ENCODE measurements at regions not wholly inside any gene's neighbourhood (a gene's known extent, or its start where the extent isn't known, plus 50 kb on each side); places are given as distances from the start of the nearest gene placed in this dataset.

GRCh38 chr3:73215901-73216300 is 154.4 kb downstream of the EBLN2 start:
- H3K27me3 ChIP-seq (ENCODE audit: insufficient read depth, low read length), result no peaks in the 10 kb centered on the region
- H4K91ac ChIP-seq (ENCODE audit: insufficient read length, low read depth, low read length), result no peak overlapping the region
- no CpG with 5 or more reads among the region's 4 CpGs for WGBS (ENCODE audit: extremely low coverage, insufficient read length, low lambda C conversion rate)
- no peaks in the 10 kb centered on the region for H3K79me2 ChIP-seq (ENCODE audit: insufficient read depth, low read length)
- H3K9me3 ChIP-seq (ENCODE audit: control insufficient read depth, low read depth, low read length), result no peaks in the 10 kb centered on the region
- Mint-ChIP-seq H3K36me3 (ENCODE audit: insufficient read depth in 1 of 3, low read depth in 3 of 3) (no peaks in the 10 kb centered on the region), H3K9me3 (no peaks in the 10 kb centered on the region), H3K27ac (no peak overlapping the region), H3K4me1 (no peaks in the 10 kb centered on the region), H3K4me3 (no peak overlapping the region), H3K27me3 (ENCODE audit: low read depth) (no peaks in the 10 kb centered on the region; the same call in none of the 2 replicates)
- no peaks in the 10 kb centered on the region for H4K20me1 ChIP-seq (ENCODE audit: control insufficient read depth, insufficient read depth, insufficient read length)
- no peak overlapping the region for H2AFZ ChIP-seq (ENCODE audit: low read length)
- H3K18ac ChIP-seq (ENCODE audit: insufficient read length, low read depth, low read length), result no peak overlapping the region
- no peak overlapping the region for H2AK5ac ChIP-seq (ENCODE audit: insufficient read length, low read length)
- no peak overlapping the region for H2BK120ac ChIP-seq (ENCODE audit: low read depth, low read length, poor library complexity, severe bottlenecking)
- H3K56ac ChIP-seq (ENCODE audit: insufficient read length, low read depth, low read length), result no peak overlapping the region
- no peak overlapping the region for H3K9ac ChIP-seq (ENCODE audit: extremely low read depth, insufficient read length, low read length)
- no peak for DNase-seq
- no peak overlapping the region for H3K14ac ChIP-seq (ENCODE audit: insufficient read depth, low read length)
- H3T11ph ChIP-seq (ENCODE audit: low read length), result no peak overlapping the region
- H3K4ac ChIP-seq (ENCODE audit: low read depth, low read length), result no peak overlapping the region
- H2BK15ac ChIP-seq (ENCODE audit: low read depth, low read length), result no peak overlapping the region
- no peak overlapping the region for H3K4me2 ChIP-seq (ENCODE audit: insufficient read depth, insufficient read length, low read length)
- H2BK5ac ChIP-seq (ENCODE audit: insufficient read length, low read length), result no peak overlapping the region
- TF ChIP-seq, protein P1, sequence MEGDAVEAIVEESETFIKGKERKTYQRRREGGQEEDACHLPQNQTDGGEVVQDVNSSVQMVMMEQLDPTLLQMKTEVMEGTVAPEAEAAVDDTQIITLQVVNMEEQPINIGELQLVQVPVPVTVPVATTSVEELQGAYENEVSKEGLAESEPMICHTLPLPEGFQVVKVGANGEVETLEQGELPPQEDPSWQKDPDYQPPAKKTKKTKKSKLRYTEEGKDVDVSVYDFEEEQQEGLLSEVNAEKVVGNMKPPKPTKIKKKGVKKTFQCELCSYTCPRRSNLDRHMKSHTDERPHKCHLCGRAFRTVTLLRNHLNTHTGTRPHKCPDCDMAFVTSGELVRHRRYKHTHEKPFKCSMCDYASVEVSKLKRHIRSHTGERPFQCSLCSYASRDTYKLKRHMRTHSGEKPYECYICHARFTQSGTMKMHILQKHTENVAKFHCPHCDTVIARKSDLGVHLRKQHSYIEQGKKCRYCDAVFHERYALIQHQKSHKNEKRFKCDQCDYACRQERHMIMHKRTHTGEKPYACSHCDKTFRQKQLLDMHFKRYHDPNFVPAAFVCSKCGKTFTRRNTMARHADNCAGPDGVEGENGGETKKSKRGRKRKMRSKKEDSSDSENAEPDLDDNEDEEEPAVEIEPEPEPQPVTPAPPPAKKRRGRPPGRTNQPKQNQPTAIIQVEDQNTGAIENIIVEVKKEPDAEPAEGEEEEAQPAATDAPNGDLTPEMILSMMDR (conservative IDR thresholded peaks at IDR 0.05), result no peak
- H4K8ac ChIP-seq (replicated peaks; ENCODE audit: insufficient read length, low read depth, low read length), result no peak overlapping the region
- H4K5ac ChIP-seq (ENCODE audit: insufficient read length, low read depth, low read length), result no peak overlapping the region
- no peak overlapping the region for H3K27ac ChIP-seq (ENCODE audit: insufficient read length, low read depth, low read length)
- no peak overlapping the region for H2BK20ac ChIP-seq (ENCODE audit: low read depth, low read length, poor library complexity, severe bottlenecking)
- H3K23ac ChIP-seq (ENCODE audit: insufficient read length, low read depth, low read length), result no peak overlapping the region
- H2BK12ac ChIP-seq (ENCODE audit: insufficient read length, low read depth, low read length), result no peak overlapping the region
- no peaks in the 10 kb centered on the region for H3K4me1 ChIP-seq (ENCODE audit: insufficient read depth, low read length)
- H3K23me2 ChIP-seq (ENCODE audit: insufficient read length, low read depth, low read length, poor library complexity, severe bottlenecking), result no peaks in the 10 kb centered on the region
- no peaks in the 10 kb centered on the region for H3K79me1 ChIP-seq (ENCODE audit: insufficient read depth, low read depth, low read length, poor library complexity, severe bottlenecking)
